GM19452 (cell line): ENCODE measurements at regions not wholly inside any gene's neighbourhood (a gene's known extent, or its start where the extent isn't known, plus 50 kb on each side); places are given as distances from the start of the nearest gene placed in this dataset.
"Not testable (repeated sequence)": the region's sequence is repeated elsewhere in the genome, so short reads cannot be mapped to it uniquely, and the experiment has no call there.

ENCODE experiments used
- ATAC-seq: cut with Tn5 transposase; IDR thresholded peaks from one replicate; pipeline ENCODE4 v1.9.1; 2021; ENCODE audit not compliant: unreplicated experiment

- ATAC-seq: no peak
Measured at GRCh38 chr13:68984688-68985319, 1122.8 kb upstream of the ATXN8OS start.

- no peak for ATAC-seq
Measured at GRCh38 chr13:68982961-68983619, 1124.5 kb upstream of the ATXN8OS start.

GRCh38 chr13:68976287-68976686 lies 1131.3 kb upstream of the ATXN8OS start:
- no peak for ATAC-seq

- ATAC-seq: no peak
Measured at GRCh38 chr13:68970532-68970931, 1137.1 kb upstream of the ATXN8OS start.

- ATAC-seq: no peak
Measured at GRCh38 chr13:68948586-68948985, 1159.0 kb upstream of the ATXN8OS start.

GRCh38 chr13:68944272-68944671 lies 1163.4 kb upstream of the ATXN8OS start:
- no peak for ATAC-seq

GRCh38 chr13:68940049-68940448 lies 1167.6 kb upstream of the ATXN8OS start:
- no peak for ATAC-seq

- no peak for ATAC-seq
Measured at GRCh38 chr13:68938639-68939038, 1169.0 kb upstream of the ATXN8OS start.

- ATAC-seq: no peak
Measured at GRCh38 chr13:68929075-68929745, 1178.4 kb upstream of the ATXN8OS start.

- ATAC-seq: no peak
Measured at GRCh38 chr13:68927387-68928026, 1180.1 kb upstream of the ATXN8OS start.

GRCh38 chr13:68923995-68924394 lies 1183.6 kb upstream of the ATXN8OS start:
- ATAC-seq: no peak

GRCh38 chr13:68908879-68909278 lies 1198.7 kb upstream of the ATXN8OS start:
- ATAC-seq: no peak

GRCh38 chr13:68905186-68905585 lies 1202.4 kb upstream of the ATXN8OS start:
- no peak for ATAC-seq

GRCh38 chr13:68897331-68897928 lies 1210.2 kb upstream of the ATXN8OS start:
- no peak for ATAC-seq

- ATAC-seq: no peak
Measured at GRCh38 chr13:68895696-68896095, 1211.9 kb upstream of the ATXN8OS start.

GRCh38 chr13:68893721-68894120 lies 1213.9 kb upstream of the ATXN8OS start:
- ATAC-seq: not testable (repeated sequence)

- ATAC-seq: not testable (repeated sequence)
Measured at GRCh38 chr13:68892596-68892995, 1215.0 kb upstream of the ATXN8OS start.

- ATAC-seq: not testable (repeated sequence)
Measured at GRCh38 chr13:68890101-68890500, 1217.5 kb upstream of the ATXN8OS start.

- no peak for ATAC-seq
Measured at GRCh38 chr13:68888832-68889231, 1218.8 kb upstream of the ATXN8OS start.

- ATAC-seq: no peak
Measured at GRCh38 chr13:68872338-68872737, 1235.3 kb upstream of the ATXN8OS start.

GRCh38 chr13:68851026-68851425 lies 1256.6 kb upstream of the ATXN8OS start:
- ATAC-seq: no peak
